Mucosa of descending colon (tissue), 3 donors: ENCODE measurements at regions not wholly inside any gene's neighbourhood (a gene's known extent, or its start where the extent isn't known, plus 50 kb on each side); places are given as distances from the start of the nearest gene placed in this dataset.

Source experiments
- ATAC-seq: fragments of 200-7000 bp; cut with Tn5 transposase; one replicate; pipeline ENCODE4 v1.9.1; 2020; ENCODE audit warnings: mild to moderate bottlenecking, moderate library complexity
- DNase-seq, 3 donors: peaks; one replicate each; pipeline ENCODE4 v3.0.0-alpha.2; 2020
- H3K36me3 ChIP-seq: fragments of 200-600 bp; one replicate; pipeline ENCODE4 v1.8.0; 2021; ENCODE audit warnings: low read depth, mild to moderate bottlenecking
- H3K4me1 ChIP-seq: fragments of 200-600 bp; one replicate; pipeline ENCODE4 v1.8.0; 2021; ENCODE audit warnings: low read depth, mild to moderate bottlenecking
- H3K4me3 ChIP-seq: fragments of 200-600 bp; one replicate; pipeline ENCODE4 v1.8.0; 2021; ENCODE audit warnings: mild to moderate bottlenecking
- H3K9me3 ChIP-seq: fragments of 200-600 bp; one replicate; pipeline ENCODE4 v1.8.0; 2021; ENCODE audit warnings: mild to moderate bottlenecking
- CTCF ChIP-seq: fragments of 200-600 bp; IDR thresholded peaks from one replicate; pipeline ENCODE4 v1.8.0; 2022; ENCODE audit warnings: antibody characterized with exemption, mild to moderate bottlenecking
- intact Hi-C, 2 donors: fragments of 100-400 bp; cut with DNase I in 1 of 2; cut with micrococcal nuclease in 1 of 2; formaldehyde crosslinking; loops; one replicate each; pipeline versions ENCODE4 v1.11.0 to v1.11.1; 2022; cut with DNase I, micrococcal nuclease
- donor health status: DM: no; HTN: no; CAD: no; lungs with moderate emphysema.
- donor health status: DM: no; HTN: no; CAD: no.
- donor health status: DM: no; HTN: yes; CAD: no.

- intact Hi-C loops = no loop called here
- ATAC-seq (peak; percentile 89), DNase-seq (peak; percentile 83 to 88 (median 86))
- TF ChIP-seq CTCF = no peak
- no peaks in the 10 kb centered on the region for H3K9me3 ChIP-seq
- no peaks in the 10 kb centered on the region for H3K36me3 ChIP-seq
- H3K4me3 ChIP-seq = no peak overlapping the region
- H3K4me1 ChIP-seq = peaks cover 23% of the 10 kb centered on the region
These were observed 242.1 kb upstream of the GSE1 start for GRCh38 chr16:85370881-85371651.

GRCh38 chr16:85371948-85372347 is 241.2 kb upstream of the GSE1 start:
- no peak overlapping the region for H3K4me3 ChIP-seq

GRCh38 chr16:85372627-85373372 is 240.3 kb upstream of the GSE1 start:
- intact Hi-C loops = no loop called here
- no peak for DNase-seq
- TF ChIP-seq CTCF = no peak
- peaks cover 38% of the 10 kb centered on the region for H3K4me1 ChIP-seq
- peak; percentile 6 for ATAC-seq
- H3K9me3 ChIP-seq = no peaks in the 10 kb centered on the region
- H3K36me3 ChIP-seq = no peaks in the 10 kb centered on the region
- H3K4me3 ChIP-seq = no peak overlapping the region

More at GRCh38 chr16:85371948-85372347, 241.2 kb upstream of the GSE1 start:
- intact Hi-C loops = no loop called here
- no peaks in the 10 kb centered on the region for H3K36me3 ChIP-seq
- H3K9me3 ChIP-seq = no peaks in the 10 kb centered on the region
- no peak for TF ChIP-seq CTCF
- H3K4me1 ChIP-seq = peaks cover 31% of the 10 kb centered on the region
- no peak for ATAC-seq
- no peak for DNase-seq

- intact Hi-C loops = no loop called here
- ATAC-seq (no peak), DNase-seq (no peak)
- Histone ChIP-seq H3K4me1 (peaks cover 46% of the 10 kb centered on the region), H3K9me3 (no peaks in the 10 kb centered on the region), H3K36me3 (no peaks in the 10 kb centered on the region), H3K4me3 (no peak overlapping the region)
- no peak for TF ChIP-seq CTCF
These were observed 239.2 kb upstream of the GSE1 start for GRCh38 chr16:85373741-85374570.

GRCh38 chr16:85374571-85374872 is 238.6 kb upstream of the GSE1 start:
- ATAC-seq = no peak
- Histone ChIP-seq H3K9me3 (no peaks in the 10 kb centered on the region), H3K4me3 (no peak overlapping the region), H3K4me1 (peaks cover 46% of the 10 kb centered on the region), H3K36me3 (no peaks in the 10 kb centered on the region)
- intact Hi-C loops = no loop called here
- DNase-seq = no peak
- no peak for TF ChIP-seq CTCF
